AG04449 (cell line): ENCODE measurements at regions not wholly inside any gene's neighbourhood (a gene's known extent, or its start where the extent isn't known, plus 50 kb on each side); places are given as distances from the start of the nearest gene placed in this dataset.

Source experiments
- CTCF ChIA-PET: fragments of 350-600 bp; formaldehyde crosslinking; extraction: SDS; loops from one replicate; lab custom pipeline; 2021; ENCODE audit warnings: antibody characterized with exemption; lab: Yijun Ruan, JAX
- POLR2A ChIA-PET: fragments of 400-600, 350-600 bp; formaldehyde crosslinking; extraction: SDS; loops from one replicate; lab custom pipeline; 2020; ENCODE audit warnings: antibody characterized with exemption, inconsistent platforms; lab: Yijun Ruan, JAX
- DNase-seq: peaks from one replicate; pipeline ENCODE4 v3.0.0-alpha.2; 2010; ENCODE audit warnings: low read depth, low spot score
- H3K4me3 ChIP-seq: 2 replicates; pipeline ENCODE4 v1.5.1; 2011; ENCODE audit warnings: low read depth, mild to moderate bottlenecking, control low read depth, low read length
- CTCF ChIP-seq: IDR thresholded peaks from one replicate; pipeline ENCODE4 v1.5.1; 2011; ENCODE audit warnings: mild to moderate bottlenecking, moderate library complexity, low read length, control low read depth, inconsistent platforms; ENCODE audit not compliant: insufficient read depth; ENCODE audit errors: missing control alignments

- DNase-seq: no peak
- TF ChIP-seq CTCF: no peak
- POLR2A ChIA-PET: no interaction called here
- no peak overlapping the region for H3K4me3 ChIP-seq
- CTCF ChIA-PET: no interaction called here
Measured at GRCh38 chr9:27633764-27634163, 60.5 kb upstream of the C9orf72 start.

GRCh38 chr9:27634879-27635278 is 61.6 kb upstream of the C9orf72 start:
- CTCF ChIA-PET: no interaction called here
- DNase-seq: no peak
- TF ChIP-seq CTCF: no peak
- H3K4me3 ChIP-seq: no peak overlapping the region
- POLR2A ChIA-PET: no interaction called here

GRCh38 chr9:27638716-27639115 is 65.4 kb upstream of the C9orf72 start:
- no peak overlapping the region for H3K4me3 ChIP-seq
- POLR2A ChIA-PET: no interaction called here
- no peak for DNase-seq
- CTCF ChIA-PET: no interaction called here
- TF ChIP-seq CTCF: no peak

DNA sequence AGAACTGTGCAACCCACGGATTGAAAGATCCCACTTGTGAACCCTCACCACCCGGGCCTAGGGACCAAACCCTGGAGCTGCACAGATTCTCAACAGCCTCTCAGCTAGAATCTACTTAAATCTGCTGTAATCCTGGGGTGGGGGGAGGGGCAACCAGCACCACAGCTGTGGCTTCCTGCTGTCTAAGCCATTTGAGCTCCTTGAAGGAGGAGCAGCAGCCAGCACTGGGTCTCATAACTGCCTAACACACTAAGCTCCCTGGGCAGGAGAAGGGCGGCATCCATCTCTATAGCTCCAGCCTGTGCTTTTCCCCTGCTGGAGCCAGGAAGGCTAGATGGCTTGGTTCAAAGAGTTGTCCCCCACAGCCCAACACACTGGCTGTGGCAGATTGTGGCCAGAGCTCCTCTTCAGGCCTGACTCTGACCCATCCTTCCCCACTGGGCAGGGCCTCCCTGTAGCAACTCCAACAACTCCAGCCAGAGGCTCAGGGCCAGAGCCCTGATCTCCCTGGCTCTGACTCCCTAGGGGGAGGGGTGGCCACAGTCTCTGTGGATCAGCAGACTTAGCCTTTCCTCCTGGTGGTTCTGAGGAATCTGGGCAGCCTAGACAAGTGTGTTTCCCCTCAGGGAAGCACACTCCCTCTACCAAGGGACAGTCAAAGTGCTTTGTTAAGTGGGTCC is 72.0 kb upstream of the C9orf72 start:
- CTCF ChIA-PET: no interaction called here
- POLR2A ChIA-PET: no interaction called here
- DNase-seq: no peak

DNA sequence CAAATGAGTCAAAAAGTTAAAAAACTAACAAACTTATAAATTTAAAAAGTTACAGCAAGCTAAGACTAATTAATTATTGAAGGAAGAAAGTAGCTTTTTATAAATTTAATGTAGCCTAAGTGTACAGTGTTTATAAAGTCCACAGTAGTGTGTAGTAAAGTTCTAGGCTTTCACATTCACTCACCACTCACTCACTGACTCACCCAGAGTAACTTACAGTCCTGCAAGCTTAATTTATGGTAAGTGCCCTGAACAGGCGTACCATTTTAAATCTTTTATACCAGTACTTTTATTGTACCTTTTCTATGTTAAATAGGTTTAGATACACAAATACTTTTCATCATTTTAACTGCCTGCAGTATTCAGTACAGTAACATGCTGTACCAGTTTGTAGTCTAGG is 80.0 kb upstream of the C9orf72 start:
- ChIA-PET CTCF (no interaction called here), POLR2A (no interaction called here)
- no peak for TF ChIP-seq CTCF
- no peak for DNase-seq
- H3K4me3 ChIP-seq: no peak overlapping the region

More for the DNA sequence above, 72.0 kb upstream of the C9orf72 start:
- TF ChIP-seq CTCF: no peak
- no peak overlapping the region for H3K4me3 ChIP-seq

- no peak for DNase-seq
- CTCF ChIA-PET: no interaction called here
- POLR2A ChIA-PET: no interaction called here
- H3K4me3 ChIP-seq: no peak overlapping the region
- TF ChIP-seq CTCF: no peak
Measured at GRCh38 chr9:27653957-27654356, 80.7 kb upstream of the C9orf72 start.
